VCaP (cell line): ENCODE measurements at regions not wholly inside any gene's neighbourhood (a gene's known extent, or its start where the extent isn't known, plus 50 kb on each side); places are given as distances from the start of the nearest gene placed in this dataset.

ENCODE experiments used
- H3K27ac ChIP-seq: fragments of 450-650 bp; 2 replicates; pipeline ENCODE4 v1.5.1; 2017
- CTCF ChIP-seq: fragments of 450-650 bp; conservative IDR thresholded peaks from 2 replicates; pipeline ENCODE4 v1.5.1; 2017; ENCODE audit warnings: mild to moderate bottlenecking, moderate library complexity

- H3K27ac ChIP-seq = no peak overlapping the region
- TF ChIP-seq CTCF = peak; percentile 75
Measured at GRCh38 chr7:95718577-95719410, 53.6 kb upstream of the DYNC1I1 start.

GRCh38 chr7:95716357-95717122, 55.8 kb upstream of the DYNC1I1 start:
- no peak overlapping the region for H3K27ac ChIP-seq
- TF ChIP-seq CTCF = no peak

GRCh38 chr7:95715274-95715673, 57.1 kb upstream of the DYNC1I1 start:
- TF ChIP-seq CTCF = no peak
- no peak overlapping the region for H3K27ac ChIP-seq

DNA sequence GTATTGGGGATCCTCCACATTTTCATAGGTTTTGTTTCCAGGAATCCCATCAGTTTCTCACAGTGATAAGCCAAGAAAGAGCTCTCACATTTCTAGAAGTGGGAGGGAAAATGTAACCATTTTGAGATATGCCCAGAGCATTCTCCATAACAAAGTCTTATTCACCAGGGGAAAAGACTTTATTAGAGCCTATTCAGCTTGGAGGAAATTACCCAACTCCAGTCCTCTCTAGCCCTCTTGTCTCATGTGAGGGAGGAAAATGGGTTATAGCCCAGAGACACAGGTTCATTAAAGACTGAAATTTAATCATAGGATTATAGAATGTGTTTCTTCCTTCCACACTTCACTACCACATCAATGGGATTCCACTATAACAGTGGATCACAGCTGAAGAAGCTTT, 61.6 kb upstream of the DYNC1I1 start:
- no peak overlapping the region for H3K27ac ChIP-seq
- TF ChIP-seq CTCF = no peak

GRCh38 chr7:95700917-95701316, 71.4 kb upstream of the DYNC1I1 start:
- no peak for TF ChIP-seq CTCF
- H3K27ac ChIP-seq = no peak overlapping the region

GRCh38 chr7:95694334-95694733, 78.0 kb upstream of the DYNC1I1 start:
- H3K27ac ChIP-seq = no peak overlapping the region
- TF ChIP-seq CTCF = 0 out of 2 replicates have a peak, but pooled peaks have one; percentile 22

DNA sequence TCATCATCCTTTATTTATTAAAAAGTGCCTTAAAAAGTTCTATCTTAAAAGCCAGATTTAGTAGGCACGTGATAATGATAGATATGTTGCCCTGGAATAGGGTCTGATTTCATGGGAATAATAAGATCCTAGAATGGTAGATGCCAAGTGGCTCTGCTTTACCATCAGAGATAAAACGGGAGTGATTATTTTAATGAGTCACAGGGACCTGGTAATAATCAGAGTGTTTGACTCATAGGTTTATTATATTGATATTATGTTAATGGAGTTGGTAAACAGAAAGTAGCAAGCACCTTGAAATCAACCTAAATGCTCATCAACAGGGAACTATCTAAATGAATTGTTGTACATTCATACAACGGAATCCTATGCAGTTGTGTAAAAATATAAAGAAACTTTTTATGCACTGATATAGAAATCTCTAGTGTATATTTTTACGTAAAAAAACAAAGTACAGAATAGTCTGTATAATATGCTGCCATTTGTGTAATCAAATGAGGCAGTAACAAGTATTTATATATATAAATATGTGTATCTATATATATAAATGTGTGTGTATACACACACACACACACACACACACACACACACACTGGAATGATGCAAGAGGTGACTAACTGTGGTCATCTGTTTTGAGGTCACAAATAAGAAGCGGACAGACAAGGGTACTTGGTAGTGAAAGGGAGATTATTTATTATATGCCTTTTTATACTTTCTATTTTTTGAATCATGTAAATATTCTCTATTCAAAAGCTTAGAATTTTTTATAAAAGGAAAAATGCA, 78.6 kb upstream of the DYNC1I1 start:
- no peak for TF ChIP-seq CTCF
- H3K27ac ChIP-seq = no peak overlapping the region
